ENCODE measurements at regions not wholly inside any gene's neighbourhood (a gene's known extent, or its start where the extent isn't known, plus 50 kb on each side); places are given as distances from the start of the nearest gene placed in this dataset.

DNA sequence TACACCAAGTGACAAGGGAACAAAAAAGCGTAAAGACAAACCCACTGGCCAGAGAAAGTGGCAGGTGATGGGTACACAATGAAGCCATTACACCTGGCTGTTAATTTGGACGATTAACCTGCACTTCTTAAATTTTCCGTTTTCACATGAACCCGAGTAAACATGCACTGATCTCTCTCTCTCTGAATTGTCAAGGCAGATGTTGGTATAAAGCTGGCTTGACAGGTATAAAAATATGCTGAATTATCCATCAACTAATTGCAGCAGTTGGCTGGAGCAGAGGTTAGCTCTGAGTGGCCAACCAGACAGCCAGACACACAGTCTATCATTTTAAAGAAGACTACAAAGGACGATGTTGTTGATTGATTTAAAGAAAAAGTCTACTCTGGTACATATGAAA, 561.7 kb upstream of the ALCAM start:
- TF ChIP-seq STAT1 (conservative IDR thresholded peaks at IDR 0.05) (no peak), RAD51 (IDR thresholded peaks at IDR 0.05) (no peak), MXI1 (IDR thresholded peaks at IDR 0.05; ENCODE audit: low read depth, low read length) (no peak)
